VCaP (cell line): ENCODE measurements at regions not wholly inside any gene's neighbourhood (a gene's known extent, or its start where the extent isn't known, plus 50 kb on each side); places are given as distances from the start of the nearest gene placed in this dataset.

Source experiments
- H3K27ac ChIP-seq: fragments of 450-650 bp; 2 replicates; pipeline ENCODE4 v1.5.1; 2017
- TF ChIP-seq, protein P1 (sequence below): fragments of 450-650 bp; conservative IDR thresholded peaks from 2 replicates; pipeline ENCODE4 v1.5.1; 2017; ENCODE audit warnings: mild to moderate bottlenecking, moderate library complexity

DNA sequence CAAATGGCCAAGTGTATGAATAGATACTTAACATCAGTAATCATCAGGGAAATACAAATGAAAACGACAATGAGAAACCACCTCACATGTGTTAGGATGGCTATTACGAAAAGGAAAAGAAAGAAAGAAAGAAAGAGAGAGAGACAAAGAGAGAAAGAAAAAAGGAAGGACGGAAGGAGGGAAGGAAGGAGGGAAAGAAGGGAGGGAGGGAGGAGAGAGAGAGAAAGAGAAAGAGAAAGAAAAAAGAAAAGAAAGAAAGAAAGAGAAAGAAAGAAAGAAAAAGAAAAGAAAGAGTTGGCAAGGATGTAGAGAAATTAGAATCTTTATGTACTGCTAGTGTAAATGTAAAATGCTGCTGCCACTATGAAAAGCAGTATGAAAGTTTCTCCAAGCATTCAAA lies 90.7 kb upstream of the DPT start:
- TF ChIP-seq, protein P1, sequence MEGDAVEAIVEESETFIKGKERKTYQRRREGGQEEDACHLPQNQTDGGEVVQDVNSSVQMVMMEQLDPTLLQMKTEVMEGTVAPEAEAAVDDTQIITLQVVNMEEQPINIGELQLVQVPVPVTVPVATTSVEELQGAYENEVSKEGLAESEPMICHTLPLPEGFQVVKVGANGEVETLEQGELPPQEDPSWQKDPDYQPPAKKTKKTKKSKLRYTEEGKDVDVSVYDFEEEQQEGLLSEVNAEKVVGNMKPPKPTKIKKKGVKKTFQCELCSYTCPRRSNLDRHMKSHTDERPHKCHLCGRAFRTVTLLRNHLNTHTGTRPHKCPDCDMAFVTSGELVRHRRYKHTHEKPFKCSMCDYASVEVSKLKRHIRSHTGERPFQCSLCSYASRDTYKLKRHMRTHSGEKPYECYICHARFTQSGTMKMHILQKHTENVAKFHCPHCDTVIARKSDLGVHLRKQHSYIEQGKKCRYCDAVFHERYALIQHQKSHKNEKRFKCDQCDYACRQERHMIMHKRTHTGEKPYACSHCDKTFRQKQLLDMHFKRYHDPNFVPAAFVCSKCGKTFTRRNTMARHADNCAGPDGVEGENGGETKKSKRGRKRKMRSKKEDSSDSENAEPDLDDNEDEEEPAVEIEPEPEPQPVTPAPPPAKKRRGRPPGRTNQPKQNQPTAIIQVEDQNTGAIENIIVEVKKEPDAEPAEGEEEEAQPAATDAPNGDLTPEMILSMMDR = no peak

DNA sequence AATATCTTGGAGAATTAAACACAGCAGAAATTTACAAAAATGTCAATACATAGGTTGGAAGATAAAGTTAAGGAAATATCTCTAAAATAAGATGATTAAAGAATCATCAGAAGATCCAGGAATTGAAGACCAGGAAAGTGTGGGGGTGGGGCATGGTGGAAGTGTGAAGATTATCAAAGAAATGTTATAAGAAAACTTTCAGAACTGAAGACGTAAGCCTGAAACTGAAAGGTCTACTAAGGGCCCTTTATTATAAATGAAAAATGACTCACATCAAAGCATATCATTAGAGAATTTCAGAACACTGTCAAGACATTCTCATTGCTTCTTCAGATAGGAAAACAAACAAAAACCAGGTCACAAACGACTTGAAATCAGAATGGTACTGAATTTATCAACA lies 92.4 kb upstream of the DPT start:
- H3K27ac ChIP-seq = no peak overlapping the region
- TF ChIP-seq, protein P1 = no peak

More for the DNA sequence above, 90.7 kb upstream of the DPT start:
- no peak overlapping the region for H3K27ac ChIP-seq

DNA sequence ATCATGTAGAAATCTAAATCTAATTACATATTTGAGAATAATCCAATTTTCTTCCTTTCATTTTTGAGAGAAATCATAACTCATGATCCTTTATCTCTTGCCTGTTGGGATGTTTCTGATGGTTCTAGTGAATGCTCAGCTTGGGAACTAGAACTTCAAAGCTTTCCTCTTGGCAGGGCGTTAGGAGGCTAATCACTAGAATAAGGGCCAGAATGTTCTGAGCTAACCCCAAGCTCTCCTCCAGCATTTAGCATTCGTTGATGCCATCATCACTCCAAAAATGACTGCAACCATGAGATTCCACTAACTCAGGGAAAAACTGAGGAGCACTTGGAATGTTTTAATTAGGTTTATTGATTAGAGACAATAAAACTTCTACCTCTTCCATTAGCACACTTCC lies 93.9 kb upstream of the DPT start:
- TF ChIP-seq, protein P1 = no peak
- H3K27ac ChIP-seq = no peak overlapping the region

DNA sequence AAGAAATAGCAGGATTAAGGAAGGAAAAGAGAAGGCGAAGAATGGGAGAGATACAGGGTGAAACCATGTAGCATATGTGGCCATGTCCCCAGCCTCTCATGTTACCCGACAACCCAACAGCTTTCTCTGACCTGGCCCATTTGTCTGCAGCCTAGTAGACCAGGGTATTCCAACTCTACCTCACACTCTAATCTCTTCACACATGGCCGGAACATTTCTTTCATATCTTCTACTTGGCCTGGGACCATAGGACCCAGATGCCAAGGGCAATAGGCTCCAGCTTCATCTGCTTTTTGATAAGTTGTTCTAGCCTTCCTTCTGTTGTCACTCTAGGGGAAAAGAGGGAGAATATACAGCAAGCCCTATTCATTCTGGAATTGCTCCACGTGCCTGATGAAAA lies 95.0 kb upstream of the DPT start:
- TF ChIP-seq, protein P1 = no peak
- no peak overlapping the region for H3K27ac ChIP-seq

DNA sequence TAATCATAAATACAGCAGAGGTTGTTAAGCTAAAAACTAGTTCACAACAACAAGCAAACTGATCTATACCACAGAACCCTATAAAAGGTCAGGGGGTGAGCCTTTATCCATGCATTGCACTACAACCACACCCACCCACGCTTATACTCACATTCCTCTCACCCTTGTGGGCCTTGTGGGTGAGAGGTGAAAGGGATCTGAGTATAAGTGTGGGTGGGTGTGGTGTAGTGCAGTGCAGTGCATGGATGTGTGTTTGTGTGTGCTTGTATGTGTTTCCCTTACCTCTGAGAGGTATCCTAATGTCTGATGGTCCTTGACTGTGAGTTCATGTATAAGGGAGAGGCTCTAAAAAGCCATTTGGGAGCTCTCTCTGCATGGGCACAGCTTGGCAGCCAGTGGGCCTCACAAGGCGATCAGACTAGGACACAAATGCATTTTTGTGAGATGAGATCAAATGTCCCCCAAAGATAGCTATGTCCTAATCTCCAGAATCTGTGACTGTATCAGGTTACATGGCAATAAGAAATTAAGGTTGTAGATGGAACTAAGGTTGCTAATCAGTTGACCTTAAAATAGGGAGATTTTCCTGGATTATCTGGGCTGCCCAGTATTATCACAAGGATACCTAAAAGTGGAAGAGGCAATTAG lies 95.5 kb upstream of the DPT start:
- TF ChIP-seq, protein P1 = no peak
- no peak overlapping the region for H3K27ac ChIP-seq

DNA sequence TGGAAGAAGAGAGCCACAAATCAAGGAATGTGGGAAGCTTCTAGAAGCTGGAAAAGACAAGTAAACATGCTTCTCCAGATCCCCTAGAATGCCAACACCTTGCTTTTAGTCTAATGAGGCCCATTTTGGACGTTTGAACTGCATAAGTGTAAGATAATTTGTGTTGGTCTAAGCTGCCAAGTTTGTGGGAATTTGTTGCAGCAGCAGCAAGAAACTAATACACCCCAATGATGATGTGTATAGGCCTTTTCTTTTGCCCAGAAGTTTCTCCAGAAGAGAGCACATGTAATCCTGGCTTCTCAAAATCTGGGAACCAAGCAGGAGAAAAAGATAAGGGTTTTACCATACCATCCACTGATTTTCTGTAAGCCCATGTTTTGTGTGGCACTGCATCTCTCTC lies 96.1 kb upstream of the DPT start:
- TF ChIP-seq, protein P1 = no peak

DNA sequence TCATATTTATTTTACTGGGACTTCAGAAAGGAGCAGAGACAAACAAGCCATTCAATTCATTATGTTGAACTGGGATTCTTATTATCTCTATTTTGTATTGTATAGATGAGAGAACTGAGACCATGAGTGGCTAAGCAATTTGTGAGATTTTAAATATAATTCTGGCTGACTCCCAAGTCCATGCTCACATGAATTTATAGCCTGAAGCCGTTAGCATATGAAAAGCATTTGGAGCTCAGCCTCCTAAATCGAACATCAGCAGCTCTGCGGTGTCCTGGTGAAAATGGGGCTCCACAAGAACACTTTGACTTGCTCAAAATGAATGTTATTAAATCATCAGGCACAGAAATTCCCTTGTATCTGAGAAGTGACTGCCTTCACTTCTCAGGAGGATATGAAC lies 96.8 kb upstream of the DPT start:
- H3K27ac ChIP-seq = no peak overlapping the region
- TF ChIP-seq, protein P1 = no peak

More for the DNA sequence above, 96.1 kb upstream of the DPT start:
- H3K27ac ChIP-seq = no peak overlapping the region
